Amygdala (tissue), 56 donors: ENCODE measurements at regions not wholly inside any gene's neighbourhood (a gene's known extent, or its start where the extent isn't known, plus 50 kb on each side); places are given as distances from the start of the nearest gene placed in this dataset.

Experiments used
- DNase-seq, 56 donors: peaks; one replicate each; lab custom pipeline; 2025; lab: John Stamatoyannopoulos, UW

DNA sequence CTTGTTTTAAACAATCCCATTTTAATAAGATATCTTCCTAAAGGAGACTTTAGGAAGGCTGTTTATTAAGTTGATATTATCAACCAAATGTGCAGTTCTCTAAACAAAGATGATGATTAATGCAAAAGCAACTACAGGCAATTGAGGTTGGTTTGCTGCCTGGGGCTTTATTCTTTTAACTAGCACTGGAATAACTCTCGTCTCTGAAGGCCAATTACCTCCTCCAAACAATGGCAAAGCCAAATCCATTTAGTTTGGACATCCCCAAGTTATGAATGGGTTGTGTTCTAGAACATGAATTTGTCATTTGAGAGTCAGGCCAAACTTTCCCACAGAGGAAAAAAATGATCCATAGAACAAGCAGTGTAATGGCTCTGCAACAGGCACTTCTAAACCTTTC, 114.1 kb downstream of the SLC16A9 start:
- DNase-seq: no peak

DNA sequence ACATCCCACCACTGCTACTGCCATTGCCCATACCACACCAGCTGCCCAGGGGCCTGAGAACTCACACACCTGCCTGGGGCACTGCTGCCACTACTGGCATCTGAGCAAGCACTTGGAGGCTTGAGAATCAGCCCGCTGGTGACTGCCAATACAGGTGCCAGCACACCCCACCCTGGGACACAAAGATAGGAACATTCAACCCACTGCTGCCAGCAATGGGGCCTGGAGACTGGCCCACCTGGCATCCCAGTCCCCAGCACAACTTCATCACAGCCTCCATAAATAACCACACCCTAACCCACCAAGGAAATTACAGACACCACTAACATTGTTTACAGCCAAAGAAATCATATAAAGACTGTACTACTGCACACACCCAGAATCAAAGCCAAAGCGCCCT, 115.9 kb downstream of the SLC16A9 start:
- no peak for DNase-seq

DNA sequence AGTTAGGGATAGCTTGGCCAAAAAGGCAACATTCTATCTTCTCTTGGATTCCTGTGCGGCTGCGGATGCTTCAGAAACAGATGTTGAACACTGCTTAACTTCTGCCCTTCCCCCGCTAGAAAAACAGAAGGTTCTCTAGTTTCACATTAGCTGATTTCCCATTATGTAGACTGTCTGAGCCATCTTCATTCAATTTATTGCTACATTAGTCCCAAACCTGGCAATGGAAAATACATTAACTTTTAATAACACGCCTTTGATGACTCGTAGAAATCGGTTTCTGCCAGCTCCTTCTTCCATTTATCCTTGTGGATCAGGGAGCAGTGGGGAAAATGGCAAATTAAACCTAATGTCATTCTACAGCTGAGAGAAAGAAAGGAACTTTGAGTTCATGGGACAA, 119.9 kb downstream of the SLC16A9 start:
- DNase-seq: no peak

DNA sequence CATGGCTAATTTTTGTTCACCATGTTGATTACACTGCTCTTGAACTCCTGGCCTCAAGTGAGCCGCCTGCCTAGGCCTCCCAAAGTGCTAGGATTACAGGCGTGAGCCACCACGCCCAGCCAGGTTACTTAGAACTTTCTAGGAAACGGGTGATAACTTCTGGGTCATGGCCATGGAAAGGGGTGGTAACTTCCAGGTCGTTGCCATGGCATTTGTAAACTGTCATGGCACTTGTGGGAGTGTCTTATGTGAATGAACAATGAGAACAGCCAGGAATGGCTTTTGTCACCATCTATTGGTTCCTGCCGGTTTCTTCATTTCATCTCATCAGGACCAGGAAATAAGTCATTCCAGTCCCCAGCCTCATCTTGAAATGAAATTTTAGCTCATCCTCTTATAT, 120.9 kb downstream of the SLC16A9 start:
- DNase-seq: no peak

DNA sequence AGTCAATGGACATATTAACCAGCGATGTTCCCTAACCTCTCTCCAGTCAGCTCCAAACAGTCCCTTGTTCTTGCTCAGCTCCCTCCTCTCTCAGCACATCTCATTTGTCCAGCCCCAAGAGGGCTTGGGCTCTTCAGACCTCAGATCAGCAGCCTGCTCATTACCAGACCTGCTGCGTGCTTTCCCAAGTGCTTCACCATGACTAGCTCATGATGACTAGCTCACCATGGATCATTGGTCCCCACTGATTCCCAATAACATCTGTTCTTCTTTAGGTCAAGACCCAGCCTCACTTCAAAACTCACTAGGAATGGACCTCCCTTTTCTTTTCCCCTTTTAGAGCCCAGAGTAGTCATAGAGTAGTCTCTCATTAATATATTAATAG, 121.9 kb downstream of the SLC16A9 start:
- DNase-seq: no peak

- DNase-seq: no peak
Observed at GRCh38 chr10:59587083-59587755, 122.4 kb downstream of the SLC16A9 start.

DNA sequence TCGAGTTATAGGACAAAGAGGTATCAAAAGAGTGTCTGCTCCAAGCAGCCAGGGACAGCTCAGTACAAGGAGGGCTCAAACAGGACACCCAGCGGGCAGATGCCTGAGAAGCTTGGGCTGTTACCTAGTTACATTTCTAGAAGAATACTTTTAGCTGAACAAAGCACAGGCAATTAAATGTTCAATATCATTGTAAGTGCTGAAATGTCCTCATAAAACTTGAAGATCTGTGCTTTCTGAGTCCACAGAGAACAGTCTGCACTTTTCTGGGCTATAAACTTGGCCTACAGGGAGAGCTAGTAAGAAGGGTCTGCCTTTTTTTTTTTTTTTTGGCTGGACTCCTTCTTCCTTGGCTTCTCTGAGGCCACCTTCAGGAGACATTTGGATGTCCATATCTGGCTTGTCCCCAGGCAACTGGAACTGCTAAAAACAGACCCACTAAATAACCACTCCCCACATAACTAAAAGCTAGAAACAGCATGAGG, 123.2 kb downstream of the SLC16A9 start:
- DNase-seq: peak in 5 of 56 donors; percentile 19 to 36 (median 29)

DNA sequence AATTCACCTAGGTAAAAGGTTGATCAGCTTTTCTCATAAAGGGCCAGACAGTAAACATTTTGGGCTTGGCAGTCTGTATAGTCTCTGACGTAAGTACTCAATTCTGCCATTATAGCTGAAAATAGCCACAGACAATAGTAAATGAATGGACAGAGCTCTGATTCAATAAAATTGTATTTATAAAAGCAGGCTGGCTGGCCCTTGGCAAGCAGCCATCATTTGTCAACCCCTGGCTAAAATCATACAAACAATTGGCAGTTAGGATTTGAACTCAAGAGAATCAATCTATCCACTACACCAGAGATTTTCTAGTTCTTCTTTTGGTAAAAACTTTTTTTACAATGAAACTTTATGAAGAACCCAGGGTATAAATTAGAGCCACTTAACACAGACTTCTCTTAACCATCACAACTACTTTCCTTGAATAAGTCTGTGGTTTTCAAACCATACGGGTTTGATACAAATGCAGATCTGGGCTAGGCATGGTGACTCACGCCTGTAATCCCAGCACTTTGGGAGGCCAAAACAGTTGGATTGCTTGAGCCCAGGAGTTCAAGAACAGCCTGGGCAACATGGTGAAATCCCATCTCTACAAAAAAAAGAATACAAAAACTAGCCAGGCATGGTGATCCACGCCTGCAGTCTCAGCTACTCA, 124.5 kb downstream of the SLC16A9 start:
- DNase-seq: peak in 28 of 56 donors; percentile 4 to 76 (median 34)

DNA sequence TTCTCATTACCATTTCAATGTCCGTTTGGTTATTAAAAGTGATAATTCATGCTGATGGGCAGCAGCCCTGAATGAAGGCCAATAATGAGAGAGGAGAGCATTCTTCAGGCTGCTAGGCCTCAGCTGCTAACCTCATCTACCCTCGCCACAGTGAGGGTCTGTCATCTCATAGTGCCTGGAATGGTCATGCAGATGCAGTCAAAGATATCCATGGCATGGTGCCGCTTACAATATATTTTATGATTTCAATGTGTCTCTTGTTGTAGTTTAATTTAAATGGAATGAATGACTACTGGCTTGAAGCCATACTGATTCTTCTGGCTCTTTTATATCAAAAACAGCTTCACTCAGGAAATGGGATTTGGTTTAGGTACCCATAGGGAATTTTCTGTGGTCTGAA, 126.9 kb downstream of the SLC16A9 start:
- peak in 1 of 56 donors; percentile 14 for DNase-seq

DNA sequence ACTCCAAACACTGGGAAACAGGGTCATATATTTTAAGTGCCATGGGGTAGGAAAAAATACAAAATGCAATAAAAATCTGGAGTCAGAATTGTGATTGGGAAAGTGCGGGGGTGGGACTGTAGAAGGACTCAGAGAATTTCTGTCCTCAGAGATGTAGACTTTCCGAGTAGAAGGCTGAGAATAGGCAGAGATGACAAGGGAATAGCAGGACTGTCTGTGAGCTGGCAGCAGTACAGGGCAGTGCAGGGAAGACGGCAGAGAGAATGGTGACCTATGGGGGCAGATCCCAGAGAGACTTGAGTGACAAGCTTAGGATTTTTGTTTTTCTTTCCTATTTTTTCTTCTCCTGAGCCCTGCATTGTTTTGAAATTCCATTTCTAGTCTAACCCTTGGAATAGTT, 127.6 kb downstream of the SLC16A9 start:
- DNase-seq: peak in 4 of 56 donors; percentile 7 to 15 (median 10)

GRCh38 chr10:59580026-59580863, 129.4 kb downstream of the SLC16A9 start:
- peak in 4 of 56 donors; percentile 3 to 38 (median 18) for DNase-seq

DNA sequence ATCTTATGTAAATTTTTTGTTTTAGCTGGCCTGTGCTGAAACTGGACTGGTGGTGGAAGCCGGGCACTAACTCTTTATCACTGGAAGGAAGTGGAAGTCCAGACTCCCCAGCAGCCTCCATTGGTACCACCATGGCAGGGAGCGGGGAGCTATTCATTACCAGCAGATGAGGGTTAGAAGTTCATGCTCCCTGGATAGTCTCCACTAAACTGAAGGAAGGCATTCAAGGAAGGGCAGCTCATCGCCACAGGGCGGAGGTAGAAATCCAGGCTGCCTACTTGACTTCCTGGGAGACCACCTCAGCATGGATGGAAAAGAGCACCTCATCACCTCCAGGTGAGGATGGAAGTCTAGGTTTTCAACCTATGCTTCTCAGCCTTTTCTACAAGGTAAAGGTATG, 130.9 kb downstream of the SLC16A9 start:
- DNase-seq: no peak

- DNase-seq: no peak
Observed at GRCh38 chr10:59577984-59578383, 131.7 kb downstream of the SLC16A9 start.

GRCh38 chr10:59575269-59575668, 134.4 kb downstream of the SLC16A9 start:
- no peak for DNase-seq

- DNase-seq: no peak
Observed at GRCh38 chr10:59563531-59563930, 146.1 kb downstream of the SLC16A9 start.

- no peak for DNase-seq
Observed at GRCh38 chr10:59562126-59562525, 147.5 kb downstream of the SLC16A9 start.

- DNase-seq: peak in 1 of 56 donors; percentile 7
Observed at GRCh38 chr10:59561477-59562121, 148.1 kb downstream of the SLC16A9 start.

DNA sequence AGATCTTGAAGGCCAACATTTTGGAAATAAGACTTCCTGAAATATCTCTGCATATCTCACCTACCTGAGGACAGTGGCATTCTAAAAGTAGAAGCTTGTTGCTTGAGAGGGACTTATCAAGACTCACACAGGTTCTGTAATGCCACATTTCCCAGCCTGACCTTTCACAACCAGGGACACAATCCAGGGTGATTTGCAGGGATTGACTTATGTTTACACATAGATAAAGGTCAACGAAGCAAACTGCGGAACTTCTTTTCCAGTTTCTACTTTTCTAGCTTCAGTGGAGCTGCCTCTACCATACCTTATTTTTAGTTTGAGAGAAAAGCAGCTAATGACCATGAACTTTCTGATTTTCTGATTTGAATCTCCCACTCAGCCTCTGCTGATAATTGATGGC, 148.7 kb downstream of the SLC16A9 start:
- DNase-seq: no peak

DNA sequence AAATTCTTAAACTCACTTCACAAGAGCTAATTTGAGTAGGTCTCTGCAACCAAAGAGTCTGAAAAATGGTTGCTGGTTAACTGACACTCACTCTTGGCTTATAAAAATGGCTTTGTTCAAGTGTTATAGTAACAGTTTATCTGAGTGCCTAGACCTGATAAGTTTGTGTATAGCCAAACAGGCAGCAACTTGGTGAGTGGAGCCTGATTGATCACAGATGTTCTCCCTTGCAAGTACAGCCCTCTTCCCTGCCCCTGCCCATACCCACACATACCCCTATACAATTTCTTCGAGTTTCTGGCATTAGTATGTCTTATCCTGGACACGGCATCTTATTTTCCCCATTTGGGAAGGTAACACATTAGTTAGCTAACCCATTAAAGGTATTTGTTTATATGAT, 149.5 kb downstream of the SLC16A9 start:
- no peak for DNase-seq

GRCh38 chr10:59558066-59558465, 151.6 kb downstream of the SLC16A9 start:
- no peak for DNase-seq

DNA sequence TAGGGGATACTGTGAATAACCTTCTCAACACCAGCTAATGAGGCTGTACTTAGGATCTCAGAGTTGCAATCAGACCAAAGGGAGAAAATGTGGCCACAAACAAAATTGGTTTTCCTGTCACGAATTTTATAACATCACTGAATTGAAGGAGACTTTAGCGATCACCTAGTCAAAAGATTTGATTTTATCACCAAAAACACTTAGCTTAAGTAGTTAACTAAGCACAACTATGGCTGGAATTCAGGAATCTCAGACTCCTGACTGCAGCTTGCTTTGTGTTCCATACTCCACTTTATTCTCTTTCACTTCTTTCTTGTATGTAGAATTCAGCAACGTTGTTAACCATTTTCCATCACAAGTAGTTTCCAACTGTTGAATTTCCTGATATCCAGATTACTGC, 152.0 kb downstream of the SLC16A9 start:
- no peak for DNase-seq
